Adrenal gland (tissue), 9 donors: ENCODE measurements at regions not wholly inside any gene's neighbourhood (a gene's known extent, or its start where the extent isn't known, plus 50 kb on each side); places are given as distances from the start of the nearest gene placed in this dataset.
"Not testable (repeated sequence)": the region's sequence is repeated elsewhere in the genome, so short reads cannot be mapped to it uniquely, and the experiment has no call there.

Source experiments
- DNase-seq, 7 donors: peaks; one replicate each; pipeline ENCODE4 v3.0.0-alpha.2; 2019 to 2020
- H3K27ac ChIP-seq, 5 donors: fragments of 200-600 bp; sonication (generic) in 4 of 5; 1 replicate in 3 of 5; 2 replicates in 2 of 5; pipeline versions ENCODE4 v1.5.1 to v1.8.0; 2016 to 2020; ENCODE audit warnings: mild to moderate bottlenecking in 1 of 5
- H3K27me3 ChIP-seq: fragments of 200-600 bp; 2 replicates; pipeline ENCODE4 v1.8.0; 2021
- H3K36me3 ChIP-seq, 2 donors: fragments of 200-600 bp; replicated peaks in 1 of 2; 1 replicate in 1 of 2; 2 replicates in 1 of 2; pipeline versions ENCODE4 v1.5.1 to v1.8.0; 2018 to 2022
- H3K4me1 ChIP-seq, 2 donors: fragments of 200-600 bp; replicated peaks in 1 of 2; 1 replicate in 1 of 2; 2 replicates in 1 of 2; pipeline versions ENCODE4 v1.5.1 to v1.8.0; 2018 to 2021
- H3K4me3 ChIP-seq, 4 donors: fragments of 200-600 bp; sonication (generic) in 3 of 4; one replicate each; pipeline ENCODE4 v1.5.1; 2016 to 2018
- H3K9me3 ChIP-seq, 3 donors: fragments of 200-600 bp; sonication (generic) in 1 of 3; replicated peaks in 1 of 3; 1 replicate in 2 of 3; 2 replicates in 1 of 3; pipeline versions ENCODE4 v1.5.1 to v1.8.0; 2016 to 2021
- CTCF ChIP-seq, 6 experiments: fragments of 450-650 bp in 4 of 6; fragments of 200-600 bp in 2 of 6; sonication (generic) in 1 of 6; IDR thresholded peaks; 1 replicate in 5 of 6; 2 replicates in 1 of 6; pipeline versions ENCODE4 v1.5.1 to v1.8.0; 2016 to 2021; ENCODE audit warnings: antibody characterized with exemption in 6 of 6, mild to moderate bottlenecking in 2 of 6, moderate library complexity in 1 of 6
- POLR2A ChIP-seq, 2 donors: fragments of 450-650 bp; IDR thresholded peaks; one replicate each; pipeline ENCODE4 v1.6.1; 2017; ENCODE audit warnings: antibody characterized with exemption in 2 of 2, mild to moderate bottlenecking in 2 of 2, moderate library complexity in 1 of 2
- WGBS, 4 donors: extraction: QIAGEN DNeasy Blood & Tissue Kit in 2 of 4; methylation state at CpG; one replicate each; pipeline versions ENCODE4 v1.1.5 to v1.1.7; 2013 to 2017; 5-methylcytosine and 5-hydroxymethylcytosine counted together
- intact Hi-C, 2 donors: fragments of 100-400 bp; cut with DNase I; formaldehyde crosslinking; loops; one replicate each; pipeline versions ENCODE4 v1.14.1 to v1.15.0; 2022 to 2023
- donor health status: healthy with polysubstance abuse.
- donor health status: Bipolar disorder and iron deficiency.
- donor health status: DM: yes; HTN: yes; CAD: no.
- donor health status: DM: no; HTN: no; CAD: no.
- donor health status: DM: no; HTN: no; CAD: no.

GRCh38 chr20:1816384-1817381 is 78.5 kb upstream of the SIRPA start:
- no peak for TF ChIP-seq POLR2A (IDR thresholded peaks at IDR 0.05)
- no peak for TF ChIP-seq CTCF (IDR thresholded peaks at IDR 0.05)
- H3K27me3 ChIP-seq = no peaks in the 10 kb centered on the region
- no peak overlapping the region for H3K4me3 ChIP-seq
- intact Hi-C loops = no loop called here
- H3K4me1 ChIP-seq = peaks cover 20 to 35% of the 10 kb centered on the region in 2 donors
- no peaks in the 10 kb centered on the region for H3K36me3 ChIP-seq
- no peaks in the 10 kb centered on the region for H3K9me3 ChIP-seq
- 37 to 47% (median 44%) methylated on average over 13 to 16 of the region's 16 CpGs for WGBS, 4 donors
- DNase-seq = peak; percentile 50 to 79 (median 73)
- peak overlapping the region in 3 of 5 donors; percentile 2 to 58 (median 49) for H3K27ac ChIP-seq

- DNase-seq = peak in 3 of 7 donors; percentile 2 to 43 (median 9)
- TF ChIP-seq POLR2A (IDR thresholded peaks at IDR 0.05) (no peak), CTCF (IDR thresholded peaks at IDR 0.05) (no peak)
Observed at GRCh38 chr20:1815502-1816085, 79.6 kb upstream of the SIRPA start.

GRCh38 chr20:1814861-1815260 is 80.3 kb upstream of the SIRPA start:
- H3K27me3 ChIP-seq, H3K9me3 ChIP-seq, intact Hi-C loops, DNase-seq, H3K36me3 ChIP-seq, H3K4me3 ChIP-seq, H3K27ac ChIP-seq: not testable (repeated sequence)
- 92 to 100% (median 95%) methylated on average over 1 of the region's 1 CpG for WGBS, 4 donors
- peaks cover 20 to 35% of the 10 kb centered on the region in 2 donors for H3K4me1 ChIP-seq

More at GRCh38 chr20:1815502-1816085, 79.6 kb upstream of the SIRPA start:
- Histone ChIP-seq H3K4me1 (peaks cover 20 to 35% of the 10 kb centered on the region in 2 donors), H3K36me3 (no peaks in the 10 kb centered on the region), H3K27me3 (no peaks in the 10 kb centered on the region), H3K9me3 (no peaks in the 10 kb centered on the region), H3K27ac (peak overlapping the region in 1 of 5 donors; percentile 49), H3K4me3 (no peak overlapping the region)
- WGBS, 4 donors = 68 to 85% (median 81%) methylated on average over 3 of the region's 3 CpGs
- intact Hi-C loops = no loop called here

- Histone ChIP-seq H3K27ac (no peak overlapping the region), H3K4me3 (no peak overlapping the region), H3K4me1 (peaks cover 20 to 35% of the 10 kb centered on the region in 2 donors), H3K36me3 (no peaks in the 10 kb centered on the region), H3K27me3 (no peaks in the 10 kb centered on the region), H3K9me3 (no peaks in the 10 kb centered on the region)
- intact Hi-C loops = no loop called here
- WGBS, 4 donors = 89 to 93% (median 91%) methylated on average over 13 of the region's 13 CpGs
- TF ChIP-seq POLR2A (IDR thresholded peaks at IDR 0.05) (no peak), CTCF (IDR thresholded peaks at IDR 0.05) (no peak)
- peak in 2 of 7 donors; percentile 14 to 41 for DNase-seq
Observed at GRCh38 chr20:1813674-1814635, 81.3 kb upstream of the SIRPA start.
